HL-60/S4 treated with phorbol 12-myristate 13-acetate at 8.2 ng/mL for 4 days and 3 days (cell line): ENCODE measurements at regions not wholly inside any gene's neighbourhood (a gene's known extent, or its start where the extent isn't known, plus 50 kb on each side); places are given as distances from the start of the nearest gene placed in this dataset.

Experiments
- in situ Hi-C: fragments of 300-500 bp; cut with MboI; formaldehyde crosslinking; loops from 2 replicates; pipeline ENCODE4 v1.15.0; 2022; ENCODE audit warnings: low sequenced_read_pairs

DNA sequence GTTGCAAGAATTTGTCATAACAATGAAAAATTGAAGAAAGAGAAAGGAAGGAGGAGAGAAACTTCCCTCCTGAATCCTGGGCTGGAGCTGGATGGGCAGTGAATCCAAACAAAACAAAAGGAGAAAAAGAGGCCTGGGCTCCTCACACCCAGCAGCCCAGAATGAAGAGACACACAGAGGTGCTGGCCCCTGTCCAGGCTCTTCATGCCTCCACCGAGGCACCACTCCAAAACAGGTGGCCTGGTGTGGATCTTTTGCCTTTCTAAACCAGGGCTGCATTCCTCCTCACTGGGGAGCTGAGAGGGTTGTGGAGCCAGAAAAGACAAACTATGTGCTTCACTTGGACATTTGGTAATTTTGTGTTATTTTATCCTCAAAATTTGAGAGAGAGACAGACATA, 76.0 kb downstream of the FAM124B start:
- in situ Hi-C loops = no loop called here

DNA sequence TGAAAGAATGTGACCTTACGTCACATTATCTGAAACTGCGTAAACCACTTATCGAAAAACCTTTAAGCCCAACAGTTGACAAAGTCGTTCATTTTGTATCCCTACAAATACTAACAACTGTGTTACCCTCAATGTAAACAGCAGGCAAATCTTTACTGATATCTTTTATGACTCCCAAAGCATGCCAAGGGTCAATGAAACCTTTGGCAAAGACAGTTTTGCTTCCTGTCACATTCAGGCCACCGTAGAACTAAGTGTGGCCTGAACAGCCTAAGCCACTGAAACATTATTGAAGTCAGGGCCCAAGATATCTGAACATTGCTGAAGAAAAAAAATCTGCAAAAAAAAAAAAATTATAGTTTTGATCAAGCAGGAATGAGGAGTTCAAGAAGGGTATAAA, 77.3 kb downstream of the FAM124B start:
- in situ Hi-C loops = no loop called here

DNA sequence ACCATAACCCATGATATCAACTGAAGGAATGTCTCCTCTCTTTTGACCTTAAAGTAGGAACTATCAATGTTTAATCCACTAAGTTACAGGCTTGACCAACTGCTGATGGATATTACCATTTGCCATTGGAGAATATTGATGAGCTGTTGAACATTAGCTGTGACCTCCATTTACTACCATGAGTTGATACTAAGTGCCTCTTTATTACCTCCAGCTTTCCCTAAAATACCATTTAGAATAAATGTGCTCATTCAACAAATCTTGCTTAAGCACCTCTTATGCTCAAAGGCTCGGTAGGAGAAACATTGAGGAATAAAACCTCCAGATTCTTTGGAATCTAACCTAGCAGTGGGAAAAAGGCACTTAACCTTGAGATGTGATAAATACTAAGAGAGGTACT, 81.2 kb downstream of the FAM124B start:
- in situ Hi-C loops = no loop called here

DNA sequence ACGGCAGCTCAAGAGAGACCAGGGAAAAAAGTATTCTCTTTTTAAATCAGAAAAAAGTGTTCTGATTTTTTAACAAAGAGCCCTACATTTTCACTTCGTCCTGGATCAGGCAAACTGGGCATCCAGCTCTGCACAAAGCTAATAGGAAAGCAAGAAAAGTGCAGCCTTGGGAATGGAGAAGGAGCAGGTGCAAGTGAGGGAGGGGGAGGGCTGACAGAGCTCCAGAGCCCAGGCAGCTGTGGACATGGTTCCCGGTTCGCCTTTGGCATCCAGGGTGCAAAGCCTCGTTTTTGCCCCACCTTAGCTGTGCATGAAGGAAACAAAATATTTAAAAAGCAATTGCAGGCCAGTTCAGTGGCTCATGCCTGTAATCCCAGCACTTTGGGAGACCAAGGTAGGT, 82.2 kb downstream of the FAM124B start:
- in situ Hi-C loops = no loop called here

DNA sequence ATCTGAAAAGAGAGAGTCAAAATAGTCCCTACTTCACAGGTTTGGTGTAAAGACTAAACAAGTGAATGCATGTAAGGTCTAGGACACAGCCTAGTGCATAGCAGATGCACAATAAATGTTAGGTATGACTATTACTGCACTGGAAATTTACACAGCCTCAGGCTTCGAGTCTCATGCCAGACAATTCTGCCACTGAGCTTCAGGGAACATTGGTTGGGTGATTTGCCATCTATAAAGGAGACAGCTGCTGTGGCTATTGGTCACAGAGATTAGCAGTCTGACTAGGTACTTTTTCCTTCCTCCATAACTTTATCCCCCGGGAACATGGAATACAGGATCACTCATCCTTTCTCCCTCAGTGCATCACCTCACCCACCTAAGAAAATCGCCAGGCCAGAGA, 89.2 kb downstream of the FAM124B start:
- in situ Hi-C loops = no loop called here

DNA sequence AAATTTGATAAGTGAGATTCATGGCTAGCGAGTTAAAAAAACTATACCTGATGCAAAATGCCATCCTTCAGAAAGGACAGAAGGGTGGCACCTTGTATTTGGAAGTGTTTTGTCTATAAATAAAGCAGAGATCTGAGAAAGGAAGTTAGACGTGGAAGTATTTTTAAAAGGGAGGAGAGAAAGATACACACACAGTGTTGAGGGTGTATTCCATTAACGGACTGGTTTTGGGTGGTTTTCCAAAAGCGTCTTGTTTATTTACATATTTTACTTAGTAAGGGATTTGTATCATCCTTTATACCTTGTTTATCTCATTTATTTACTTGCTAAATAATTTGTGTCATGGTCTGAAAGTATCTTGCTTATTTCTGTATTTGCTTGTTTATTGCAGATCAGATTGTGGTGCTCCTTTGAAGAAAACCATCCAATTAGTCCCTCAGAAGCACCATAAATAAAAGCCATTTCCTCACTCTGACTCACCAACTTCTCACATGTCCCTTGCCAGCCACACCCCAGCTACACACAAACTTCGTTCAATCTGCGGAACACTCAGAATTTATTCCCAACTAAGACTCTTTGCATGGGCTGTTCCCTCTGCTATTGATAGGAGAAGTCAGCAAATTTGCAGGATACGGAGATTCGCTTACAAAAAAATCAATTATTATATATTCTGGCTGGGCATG, 90.8 kb downstream of the FAM124B start:
- in situ Hi-C loops = no loop called here

DNA sequence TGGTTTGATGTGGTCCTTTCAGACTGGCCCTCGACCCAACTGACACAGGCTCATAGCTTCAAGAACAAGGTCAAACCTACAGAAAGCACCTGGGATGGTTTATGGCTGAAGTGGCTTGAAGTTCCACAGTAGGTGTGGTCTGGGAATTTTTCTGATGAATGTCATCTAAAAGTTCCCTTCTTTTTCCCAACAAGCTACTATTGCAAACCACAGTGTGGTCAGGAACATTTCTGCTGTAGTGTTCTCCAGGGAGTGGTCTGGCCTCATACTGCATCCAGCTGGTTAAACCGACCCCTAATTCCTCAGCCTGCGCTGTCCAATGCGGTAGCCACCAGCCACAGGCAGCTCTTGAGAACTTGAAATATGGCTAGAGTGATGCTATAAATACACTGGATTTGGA, 92.7 kb downstream of the FAM124B start:
- in situ Hi-C loops = no loop called here

DNA sequence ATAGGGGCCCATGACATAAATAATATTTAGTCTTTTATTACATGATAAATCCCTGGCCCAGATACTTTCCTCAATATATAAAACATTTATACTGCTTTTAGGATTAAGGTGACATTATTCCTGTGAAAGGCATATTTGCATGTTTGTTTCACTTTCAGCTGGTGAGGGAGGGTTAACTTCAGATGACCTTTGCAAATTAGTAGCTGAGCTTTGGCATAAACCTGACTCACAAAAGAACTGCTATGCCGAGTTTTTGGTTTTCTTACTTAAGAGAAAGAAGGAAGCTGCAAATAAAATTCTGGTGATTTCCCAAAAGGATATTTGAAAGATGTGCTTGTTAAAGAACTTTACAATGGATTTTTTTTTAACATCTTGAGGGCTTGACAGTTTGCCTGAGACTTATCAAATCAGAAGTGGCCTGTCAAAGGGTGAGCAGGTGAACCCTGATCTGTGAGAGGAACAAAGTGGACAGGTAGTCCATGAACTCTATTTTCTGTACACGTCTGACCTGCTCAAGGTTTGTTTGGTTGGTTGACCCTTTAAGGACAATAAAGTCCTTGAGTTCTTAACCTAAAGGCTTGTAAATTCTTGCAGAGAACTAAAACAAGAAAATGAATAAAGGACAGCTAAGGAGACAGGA, 93.5 kb downstream of the FAM124B start:
- in situ Hi-C loops = no loop called here

DNA sequence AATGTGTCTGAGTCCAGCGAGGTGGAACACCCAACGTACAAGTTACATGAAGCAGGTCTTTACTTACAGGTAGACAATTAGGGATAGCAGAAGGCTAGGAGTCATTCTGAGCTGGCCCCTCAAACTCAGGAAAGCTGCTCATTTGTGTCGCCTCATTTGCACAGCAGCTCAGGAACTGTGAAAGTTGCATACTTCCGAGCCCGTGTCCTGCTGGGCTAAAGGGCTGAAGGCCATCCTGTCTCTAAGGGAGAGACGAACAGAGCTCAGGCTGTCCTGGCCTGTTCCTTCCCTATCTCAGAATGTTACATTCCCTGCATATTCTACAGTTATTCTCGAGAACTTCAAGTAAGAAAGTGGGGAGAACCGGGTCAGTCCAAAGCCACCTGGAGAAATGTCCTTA, 99.0 kb downstream of the FAM124B start:
- in situ Hi-C loops = no loop called here

DNA sequence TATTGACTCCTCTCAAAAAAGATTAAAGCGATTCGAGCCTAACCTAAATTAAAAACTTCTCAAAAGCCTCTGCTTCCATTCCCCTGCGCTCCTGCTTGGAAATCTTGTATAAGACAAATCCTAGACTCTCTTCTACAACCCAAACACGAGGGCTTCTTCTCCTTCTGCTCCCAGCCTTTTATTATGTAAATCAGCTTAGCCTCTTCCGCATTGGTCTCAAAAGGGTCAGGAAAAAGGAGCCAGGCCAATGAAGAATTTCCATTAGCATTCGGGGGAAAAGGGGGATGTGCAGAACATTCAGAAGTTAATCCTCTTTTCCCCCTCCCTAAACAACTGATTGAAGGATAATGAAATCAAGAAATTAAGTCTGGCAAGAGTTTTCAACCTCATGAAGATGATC, 107.9 kb downstream of the FAM124B start:
- in situ Hi-C loops = no loop called here

DNA sequence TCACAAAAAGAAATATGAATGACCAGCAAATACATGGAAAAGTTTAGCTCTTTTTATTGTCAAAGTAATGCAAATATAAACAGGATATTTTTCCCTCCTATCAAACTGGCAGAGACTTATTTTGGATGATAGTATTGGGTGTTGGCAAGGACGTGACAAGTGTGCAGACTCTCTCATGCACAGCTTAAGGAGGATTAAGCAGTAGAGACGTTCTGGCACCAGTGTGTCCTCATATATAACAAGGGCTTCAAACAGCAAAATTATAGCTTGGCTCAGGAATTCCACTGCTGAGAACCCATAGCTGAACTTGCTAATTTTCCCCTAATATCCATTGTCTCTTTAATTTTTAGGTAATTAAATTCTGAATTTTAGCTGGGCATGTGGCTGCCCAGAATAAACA, 114.4 kb downstream of the FAM124B start:
- in situ Hi-C loops = loop anchor here (10.0 kb wide), 1 partner anchor 293 kb away; no protein-coding TSS in a partner anchor

DNA sequence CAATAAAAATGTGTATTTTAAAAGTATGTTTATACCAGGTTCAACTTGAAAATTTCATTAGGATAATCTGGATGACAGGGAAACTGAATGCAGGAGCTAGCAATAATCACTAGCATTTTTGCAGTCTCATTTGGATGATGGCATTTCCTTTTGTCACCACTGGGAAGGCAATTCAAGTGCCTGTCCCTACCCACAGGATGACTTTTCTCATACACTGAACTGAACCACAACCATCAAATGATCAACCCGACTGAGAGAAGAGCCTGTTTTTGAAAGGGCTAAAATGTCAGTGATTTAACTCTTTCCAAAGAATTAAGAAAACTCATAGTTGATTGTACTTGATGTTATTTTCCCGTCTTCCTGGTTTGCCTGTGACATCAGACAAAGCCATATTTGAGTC, 115.0 kb downstream of the FAM124B start:
- in situ Hi-C loops = loop anchor here (10.0 kb wide), 1 partner anchor 292 kb away; no protein-coding TSS in a partner anchor

DNA sequence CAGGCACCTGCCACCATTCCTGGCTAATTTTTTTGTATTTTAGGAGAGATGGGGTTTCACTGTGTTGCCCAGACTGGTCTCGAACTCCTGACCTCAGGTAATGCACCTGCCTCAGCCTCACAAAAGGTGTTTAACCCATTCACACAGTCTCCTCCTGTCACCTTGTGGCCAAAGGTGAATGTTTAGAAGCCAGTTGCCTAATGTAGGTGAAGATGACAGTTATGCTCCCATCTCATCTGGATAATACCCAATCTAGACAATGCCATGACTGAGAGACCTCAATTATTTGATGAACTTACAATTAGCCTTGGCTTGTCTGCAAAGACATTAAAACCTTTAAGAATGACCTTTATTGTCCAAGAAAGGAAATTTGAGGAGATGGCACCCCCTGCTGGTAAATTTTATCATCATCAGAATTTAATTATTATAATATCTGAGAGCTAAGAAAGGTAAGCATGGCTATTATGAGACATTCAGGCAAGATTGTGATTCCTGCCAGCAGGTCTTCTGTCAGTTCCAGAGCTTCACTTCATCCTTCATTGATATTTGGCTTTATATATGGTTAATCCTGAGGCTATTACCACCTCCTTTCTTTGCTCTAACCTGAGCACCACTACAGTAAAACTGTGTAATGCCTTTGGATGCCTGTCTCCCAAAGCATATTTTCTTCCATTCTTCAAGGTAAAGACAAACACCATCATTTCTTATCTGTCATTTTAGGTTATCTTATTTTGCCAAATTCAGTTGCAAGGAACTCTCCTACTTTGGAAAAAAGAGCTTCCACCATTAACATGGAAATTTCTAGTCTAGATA, 117.6 kb downstream of the FAM124B start:
- in situ Hi-C loops = loop anchor here (10.0 kb wide), 1 partner anchor 290 kb away; no protein-coding TSS in a partner anchor

DNA sequence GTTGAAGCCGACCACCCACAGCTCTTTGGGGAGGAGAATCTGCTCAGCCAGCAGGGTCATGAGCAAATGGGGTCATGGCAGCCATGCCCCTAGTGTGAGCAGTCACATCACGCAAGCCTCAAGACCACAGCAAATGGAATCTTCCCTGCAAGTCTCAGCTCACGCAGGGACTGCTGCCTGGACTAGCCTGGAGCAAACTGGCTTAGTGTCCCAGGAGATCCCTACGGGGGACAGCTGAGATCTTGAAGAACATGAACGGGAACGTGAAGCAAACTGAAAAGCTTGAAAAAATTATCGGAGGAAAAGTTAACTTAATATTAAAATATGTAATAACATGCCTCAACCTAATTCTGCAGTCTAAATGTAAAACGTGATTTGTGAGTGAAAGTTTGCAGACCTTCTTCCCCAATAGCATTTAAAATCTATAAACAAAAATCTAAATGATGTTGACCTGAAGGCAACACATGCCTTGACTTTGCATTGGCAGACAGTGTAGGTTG, 118.4 kb downstream of the FAM124B start:
- in situ Hi-C loops = loop anchor here (10.0 kb wide), 1 partner anchor 289 kb away; no protein-coding TSS in a partner anchor

DNA sequence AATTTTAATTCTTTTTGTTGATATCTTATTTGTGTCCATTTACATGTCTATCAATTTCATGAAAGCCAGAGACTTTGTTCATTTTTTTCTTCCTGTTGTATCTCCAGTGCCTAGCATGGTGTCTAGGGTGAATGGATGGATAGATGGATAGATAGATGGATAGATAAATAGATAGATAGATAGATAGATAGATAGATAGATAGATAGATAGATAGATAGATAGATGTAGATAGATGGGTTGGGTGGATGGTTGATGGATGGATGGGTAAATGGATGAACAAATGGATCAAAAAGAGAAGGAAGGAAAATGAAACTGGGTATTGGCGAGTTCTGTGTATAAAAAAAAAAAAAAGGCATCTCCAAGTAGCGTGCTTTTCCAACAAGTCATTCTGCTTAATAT, 120.5 kb downstream of the FAM124B start:
- in situ Hi-C loops = loop anchor here (10.0 kb wide), 1 partner anchor 287 kb away; no protein-coding TSS in a partner anchor

DNA sequence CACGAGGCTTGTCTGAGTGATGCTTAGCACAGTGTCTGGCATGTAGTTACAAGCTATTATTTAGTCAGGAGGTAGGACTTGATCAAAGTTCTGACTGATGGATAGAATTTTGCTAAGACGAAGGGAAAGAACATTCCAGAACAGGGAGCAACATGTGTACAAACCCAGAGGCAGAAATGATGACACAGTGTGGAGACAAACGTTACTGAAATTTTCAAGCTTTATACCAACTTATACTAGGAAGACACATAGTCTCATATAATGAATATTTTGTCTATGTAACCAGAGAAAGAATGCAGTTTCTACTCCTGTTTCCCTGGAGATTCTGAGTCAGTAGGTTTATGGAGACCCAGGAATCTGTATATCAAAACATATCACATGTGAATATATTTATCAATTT, 123.4 kb downstream of the FAM124B start:
- in situ Hi-C loops = no loop called here

DNA sequence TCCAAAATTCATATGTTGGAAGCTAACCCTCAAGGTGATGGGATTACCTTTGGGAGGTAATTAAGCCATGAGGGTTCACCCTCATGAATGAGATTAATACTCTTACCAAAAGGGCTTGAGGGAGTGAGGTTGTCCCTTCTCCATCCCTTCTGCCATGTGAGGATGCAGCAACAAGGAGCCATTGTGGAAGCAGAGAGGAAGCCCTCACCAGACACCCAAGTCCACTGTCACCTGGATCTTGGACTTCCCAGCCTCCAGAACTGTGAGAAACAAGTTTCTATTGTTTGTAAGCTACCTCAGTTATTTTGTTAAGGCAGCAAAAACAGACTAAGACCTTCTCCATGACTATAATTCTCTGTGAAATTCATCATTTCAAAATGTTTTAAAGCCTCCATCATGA, 125.7 kb downstream of the FAM124B start:
- in situ Hi-C loops = no loop called here

DNA sequence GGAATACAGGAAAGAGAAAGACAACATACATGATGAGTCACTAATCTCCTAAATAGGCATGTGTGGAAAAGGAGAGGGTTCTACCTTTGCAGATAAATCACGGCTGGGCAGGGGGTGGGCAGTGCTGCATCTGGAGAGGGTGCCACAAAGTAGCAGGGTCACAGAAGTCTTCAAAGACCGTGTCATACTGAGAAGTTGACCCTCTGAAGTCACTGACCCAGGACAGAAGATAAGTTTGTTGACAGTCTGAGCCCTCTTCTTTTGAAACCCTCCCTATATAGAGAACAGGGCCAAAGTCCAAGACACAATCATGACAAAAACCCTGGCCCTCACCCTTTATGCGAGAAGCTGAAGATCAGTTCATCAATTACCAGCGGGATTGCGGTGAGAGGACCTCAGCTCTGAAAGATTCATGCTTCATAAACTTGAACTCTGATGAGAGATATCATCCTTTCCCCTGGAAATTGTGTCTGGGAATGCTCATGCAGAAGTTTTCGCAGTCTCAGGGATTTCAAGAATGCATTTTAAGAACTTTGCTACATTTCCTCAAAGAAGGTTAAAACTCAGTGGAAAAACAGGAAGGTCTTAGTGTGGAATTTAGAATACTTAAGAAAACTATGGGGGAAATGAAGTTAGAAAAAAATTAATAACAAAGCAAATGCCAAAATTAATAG, 129.5 kb downstream of the FAM124B start:
- in situ Hi-C loops = no loop called here

DNA sequence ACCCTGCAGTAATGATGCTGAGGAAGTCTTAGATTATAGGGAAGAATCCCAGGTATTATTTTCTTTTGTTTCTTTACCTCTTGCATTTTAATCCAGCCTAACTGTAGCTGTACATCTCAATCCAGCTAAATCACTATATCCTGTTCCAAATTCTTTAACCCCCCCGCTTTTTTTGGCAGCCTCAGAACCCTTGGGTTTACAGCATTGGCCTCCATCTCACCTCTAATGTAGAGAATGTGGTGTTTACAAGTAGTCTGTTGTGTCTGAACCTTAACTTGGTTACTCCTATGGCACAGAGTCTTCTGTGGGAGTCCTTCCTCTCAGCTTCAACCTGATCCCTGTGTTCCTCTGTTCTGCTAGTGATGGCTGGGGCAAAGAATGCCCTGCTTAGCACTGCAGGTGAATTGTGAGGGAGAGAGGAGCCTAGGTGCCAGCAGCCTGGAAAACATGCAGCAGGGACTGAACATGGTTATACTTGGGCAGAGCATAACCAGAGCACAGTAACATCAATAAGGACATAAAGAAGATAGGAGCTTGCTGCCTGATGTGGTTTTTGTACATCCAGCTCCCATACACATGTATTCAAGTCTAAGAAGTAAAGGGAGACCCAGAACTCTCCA, 130.2 kb downstream of the FAM124B start:
- in situ Hi-C loops = no loop called here

DNA sequence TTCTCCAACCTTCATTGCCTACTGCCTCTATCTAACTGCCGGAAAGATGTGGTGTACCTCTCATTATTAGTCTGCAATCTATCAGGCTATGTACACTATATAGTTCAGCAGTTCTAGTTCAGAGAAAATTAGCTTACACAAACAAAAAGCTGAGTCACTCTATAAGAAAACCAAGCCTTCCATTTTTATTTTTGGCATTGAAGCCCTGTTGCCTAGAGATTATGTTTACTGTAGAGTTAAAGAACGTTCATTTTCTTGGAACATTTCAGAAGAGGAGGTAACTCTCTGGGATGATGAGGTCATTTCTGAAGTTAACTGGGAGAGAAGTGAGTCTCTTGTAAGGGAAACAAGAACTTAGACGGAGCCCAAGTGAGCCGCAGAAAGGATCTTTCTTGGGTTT, 133.5 kb downstream of the FAM124B start:
- in situ Hi-C loops = no loop called here

DNA sequence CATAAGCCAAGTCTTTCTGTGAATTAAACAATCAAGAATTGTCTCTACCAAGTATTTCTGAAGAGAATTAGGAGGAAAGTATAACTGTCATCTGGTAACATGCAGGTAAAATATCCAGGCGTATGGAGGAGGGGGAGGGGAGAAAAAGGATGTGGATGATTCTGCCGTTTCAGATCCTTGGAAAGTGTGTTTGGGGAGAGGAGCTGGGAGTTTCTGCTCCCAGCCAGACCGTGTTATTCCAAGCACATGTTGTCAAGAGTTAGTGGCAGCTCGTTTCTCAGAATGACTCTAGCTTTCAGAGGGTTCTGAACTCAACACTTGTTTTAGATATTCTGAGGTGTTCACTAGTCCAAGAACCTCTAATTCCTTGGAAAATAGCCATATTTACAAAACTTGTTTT, 137.6 kb downstream of the FAM124B start:
- in situ Hi-C loops = no loop called here
